Endothelial cell of hepatic sinusoid (primary cell): ENCODE measurements at regions not wholly inside any gene's neighbourhood (a gene's known extent, or its start where the extent isn't known, plus 50 kb on each side); places are given as distances from the start of the nearest gene placed in this dataset.

ENCODE experiments used
- in situ Hi-C: cut with HindIII; loops from 2 replicates; pipeline ENCODE4 v1.10.0; 2017; ENCODE audit warnings: low sequenced_read_pairs

GRCh38 chr13:78239714-78240113 lies 321.1 kb upstream of the EDNRB start:
- in situ Hi-C loops: no loop called here

GRCh38 chr13:78238911-78239310 lies 320.3 kb upstream of the EDNRB start:
- in situ Hi-C loops: no loop called here

GRCh38 chr13:78228940-78229339 lies 310.3 kb upstream of the EDNRB start:
- in situ Hi-C loops: no loop called here

- in situ Hi-C loops: no loop called here
These were observed 309.6 kb upstream of the EDNRB start for GRCh38 chr13:78228211-78228610.

- in situ Hi-C loops: no loop called here
These were observed 309.1 kb upstream of the EDNRB start for GRCh38 chr13:78227709-78228108.

- in situ Hi-C loops: no loop called here
These were observed 297.0 kb upstream of the EDNRB start for GRCh38 chr13:78215458-78216108.

- in situ Hi-C loops: no loop called here
These were observed 282.8 kb upstream of the EDNRB start for GRCh38 chr13:78201411-78201810.

- in situ Hi-C loops: no loop called here
These were observed 280.2 kb upstream of the EDNRB start for GRCh38 chr13:78198821-78199220.

- in situ Hi-C loops: no loop called here
These were observed 279.8 kb upstream of the EDNRB start for GRCh38 chr13:78198419-78198818.

- in situ Hi-C loops: no loop called here
These were observed 278.6 kb upstream of the EDNRB start for GRCh38 chr13:78197231-78197630.

GRCh38 chr13:78194904-78195639 lies 276.4 kb upstream of the EDNRB start:
- in situ Hi-C loops: loop anchor here (5.0 kb wide), 1 partner anchor 97 kb away; no protein-coding TSS in a partner anchor

GRCh38 chr13:78193846-78194245 lies 275.2 kb upstream of the EDNRB start:
- in situ Hi-C loops: loop anchor here (5.0 kb wide), 1 partner anchor 98 kb away; no protein-coding TSS in a partner anchor

- in situ Hi-C loops: loop anchor here (5.0 kb wide), 1 partner anchor 100 kb away; no protein-coding TSS in a partner anchor
These were observed 274.1 kb upstream of the EDNRB start for GRCh38 chr13:78192716-78193115.

- in situ Hi-C loops: loop anchor here (5.0 kb wide), 1 partner anchor 102 kb away; no protein-coding TSS in a partner anchor
These were observed 271.7 kb upstream of the EDNRB start for GRCh38 chr13:78190296-78190695.

GRCh38 chr13:78187781-78188180 lies 269.1 kb upstream of the EDNRB start:
- in situ Hi-C loops: no loop called here

- in situ Hi-C loops: no loop called here
These were observed 267.1 kb upstream of the EDNRB start for GRCh38 chr13:78185700-78186099.

GRCh38 chr13:78183732-78184131 lies 265.1 kb upstream of the EDNRB start:
- in situ Hi-C loops: no loop called here

- in situ Hi-C loops: no loop called here
These were observed 264.2 kb upstream of the EDNRB start for GRCh38 chr13:78182813-78183212.

GRCh38 chr13:78177306-78177705 lies 258.7 kb upstream of the EDNRB start:
- in situ Hi-C loops: no loop called here

- in situ Hi-C loops: no loop called here
These were observed 258.2 kb upstream of the EDNRB start for GRCh38 chr13:78176880-78177279.

- in situ Hi-C loops: no loop called here
These were observed 250.8 kb upstream of the EDNRB start for GRCh38 chr13:78169386-78169785.

GRCh38 chr13:78168981-78169380 lies 250.3 kb upstream of the EDNRB start:
- in situ Hi-C loops: no loop called here
